ENCODE measurements at regions not wholly inside any gene's neighbourhood (a gene's known extent, or its start where the extent isn't known, plus 50 kb on each side); places are given as distances from the start of the nearest gene placed in this dataset.

DNA sequence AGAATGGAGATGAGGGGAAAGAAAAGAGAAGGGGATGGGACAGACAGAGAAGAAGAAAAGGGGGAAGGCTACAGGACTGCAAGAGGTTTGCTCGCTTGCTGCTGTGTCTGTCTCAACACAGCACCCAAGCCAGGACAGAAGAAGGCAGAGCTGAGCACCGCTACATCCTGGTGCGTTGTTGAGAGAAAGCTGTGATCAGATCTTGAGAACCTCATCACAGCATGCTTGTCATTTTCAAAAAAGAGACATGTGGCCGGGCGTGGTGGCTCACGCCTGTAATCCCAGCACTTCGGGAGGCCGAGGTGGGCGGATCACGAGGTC lies 110.9 kb downstream of the NXNL2 start:
- TF ChIP-seq RCOR1 (IDR thresholded peaks at IDR 0.05; ENCODE audit: insufficient replicate concordance, low read length): no peak
- no peak for TF ChIP-seq MXI1 (IDR thresholded peaks at IDR 0.05; ENCODE audit: borderline replicate concordance, low read depth, low read length)
- no peak for TF ChIP-seq CEBPB (IDR thresholded peaks at IDR 0.05; ENCODE audit: low read depth, low read length)
- TF ChIP-seq, protein P1, sequence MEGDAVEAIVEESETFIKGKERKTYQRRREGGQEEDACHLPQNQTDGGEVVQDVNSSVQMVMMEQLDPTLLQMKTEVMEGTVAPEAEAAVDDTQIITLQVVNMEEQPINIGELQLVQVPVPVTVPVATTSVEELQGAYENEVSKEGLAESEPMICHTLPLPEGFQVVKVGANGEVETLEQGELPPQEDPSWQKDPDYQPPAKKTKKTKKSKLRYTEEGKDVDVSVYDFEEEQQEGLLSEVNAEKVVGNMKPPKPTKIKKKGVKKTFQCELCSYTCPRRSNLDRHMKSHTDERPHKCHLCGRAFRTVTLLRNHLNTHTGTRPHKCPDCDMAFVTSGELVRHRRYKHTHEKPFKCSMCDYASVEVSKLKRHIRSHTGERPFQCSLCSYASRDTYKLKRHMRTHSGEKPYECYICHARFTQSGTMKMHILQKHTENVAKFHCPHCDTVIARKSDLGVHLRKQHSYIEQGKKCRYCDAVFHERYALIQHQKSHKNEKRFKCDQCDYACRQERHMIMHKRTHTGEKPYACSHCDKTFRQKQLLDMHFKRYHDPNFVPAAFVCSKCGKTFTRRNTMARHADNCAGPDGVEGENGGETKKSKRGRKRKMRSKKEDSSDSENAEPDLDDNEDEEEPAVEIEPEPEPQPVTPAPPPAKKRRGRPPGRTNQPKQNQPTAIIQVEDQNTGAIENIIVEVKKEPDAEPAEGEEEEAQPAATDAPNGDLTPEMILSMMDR (conservative IDR thresholded peaks at IDR 0.05; ENCODE audit: low read depth, low read length): no peak
- TF ChIP-seq MAFK (IDR thresholded peaks at IDR 0.05; ENCODE audit: low read depth, low read length): no peak
- TF ChIP-seq FOS (IDR thresholded peaks at IDR 0.05; ENCODE audit: low read depth, low read length): no peak
- TF ChIP-seq RFX5 (IDR thresholded peaks at IDR 0.05; ENCODE audit: low read depth, low read length): no peak
- TF ChIP-seq, protein P2, sequence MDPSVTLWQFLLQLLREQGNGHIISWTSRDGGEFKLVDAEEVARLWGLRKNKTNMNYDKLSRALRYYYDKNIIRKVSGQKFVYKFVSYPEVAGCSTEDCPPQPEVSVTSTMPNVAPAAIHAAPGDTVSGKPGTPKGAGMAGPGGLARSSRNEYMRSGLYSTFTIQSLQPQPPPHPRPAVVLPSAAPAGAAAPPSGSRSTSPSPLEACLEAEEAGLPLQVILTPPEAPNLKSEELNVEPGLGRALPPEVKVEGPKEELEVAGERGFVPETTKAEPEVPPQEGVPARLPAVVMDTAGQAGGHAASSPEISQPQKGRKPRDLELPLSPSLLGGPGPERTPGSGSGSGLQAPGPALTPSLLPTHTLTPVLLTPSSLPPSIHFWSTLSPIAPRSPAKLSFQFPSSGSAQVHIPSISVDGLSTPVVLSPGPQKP (IDR thresholded peaks at IDR 0.05; ENCODE audit: borderline replicate concordance, low read depth, low read length): no peak
- TF ChIP-seq RAD21 (IDR thresholded peaks at IDR 0.05; ENCODE audit: low read length): no peak

Data from IMR-90 (cell line).